DMS53 treated with DMSO at 0.1 percent for 48 hours (cell line): ENCODE measurements at regions not wholly inside any gene's neighbourhood (a gene's known extent, or its start where the extent isn't known, plus 50 kb on each side); places are given as distances from the start of the nearest gene placed in this dataset.

Source experiments
- DNase-seq: peaks from one replicate; lab custom pipeline; 2025; ENCODE audit not compliant: unreplicated experiment; lab: John Stamatoyannopoulos, UW

DNA sequence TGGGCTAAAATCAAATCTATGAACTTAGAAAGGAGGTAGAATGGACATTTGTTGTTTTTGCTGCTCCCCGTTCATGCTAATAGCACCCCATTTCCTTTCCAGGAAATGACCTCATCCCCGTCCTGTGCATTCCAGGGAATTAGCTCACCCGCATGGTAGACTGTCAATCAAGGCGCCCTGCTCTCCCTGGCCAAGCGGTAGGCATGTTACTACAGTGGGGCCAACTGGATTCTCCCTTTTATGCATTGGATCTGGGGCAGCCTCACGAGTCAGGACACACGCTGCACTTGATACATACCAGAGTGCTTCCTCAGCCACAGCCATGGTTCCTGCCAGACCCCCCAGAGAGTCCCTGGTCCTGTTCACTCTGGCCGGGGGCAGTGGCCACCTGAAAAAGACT, 111.0 kb upstream of the PTCH1 start:
- no peak for DNase-seq

GRCh38 chr9:95626885-95627558, 110.3 kb upstream of the PTCH1 start:
- no peak for DNase-seq

GRCh38 chr9:95626341-95626740, 109.6 kb upstream of the PTCH1 start:
- no peak for DNase-seq

- no peak for DNase-seq
These were observed 106.9 kb upstream of the PTCH1 start for GRCh38 chr9:95623640-95624039.

DNA sequence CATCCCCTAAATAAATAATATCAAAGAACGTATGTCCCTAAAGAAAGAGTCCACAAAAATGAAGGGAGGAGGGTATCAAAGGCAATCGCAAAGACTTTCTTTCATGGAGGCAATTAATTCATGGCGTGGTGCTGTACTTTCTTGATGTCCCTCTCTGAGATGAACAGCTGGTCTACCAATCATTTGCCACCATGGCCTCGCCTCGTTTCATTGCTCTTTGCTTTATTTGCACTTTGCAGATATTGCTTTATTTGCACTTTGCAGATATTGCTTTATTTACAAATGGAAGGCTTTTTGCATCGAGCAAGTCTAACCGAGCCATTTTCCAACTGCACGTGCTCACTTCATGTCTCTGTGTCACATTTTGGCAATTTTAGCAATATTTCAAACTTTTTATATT, 104.0 kb upstream of the PTCH1 start:
- no peak for DNase-seq

GRCh38 chr9:95620314-95620713, 103.5 kb upstream of the PTCH1 start:
- DNase-seq = no peak

- no peak for DNase-seq
These were observed 98.5 kb upstream of the PTCH1 start for GRCh38 chr9:95615246-95615645.

- DNase-seq = no peak
These were observed 96.9 kb upstream of the PTCH1 start for GRCh38 chr9:95613670-95614069.

- no peak for DNase-seq
These were observed 94.6 kb upstream of the PTCH1 start for GRCh38 chr9:95611354-95611753.

- DNase-seq = no peak
These were observed 93.4 kb upstream of the PTCH1 start for GRCh38 chr9:95610006-95610785.

- no peak for DNase-seq
These were observed 92.7 kb upstream of the PTCH1 start for GRCh38 chr9:95609426-95609825.

- DNase-seq = no peak
These were observed 91.6 kb upstream of the PTCH1 start for GRCh38 chr9:95608341-95608740.

DNA sequence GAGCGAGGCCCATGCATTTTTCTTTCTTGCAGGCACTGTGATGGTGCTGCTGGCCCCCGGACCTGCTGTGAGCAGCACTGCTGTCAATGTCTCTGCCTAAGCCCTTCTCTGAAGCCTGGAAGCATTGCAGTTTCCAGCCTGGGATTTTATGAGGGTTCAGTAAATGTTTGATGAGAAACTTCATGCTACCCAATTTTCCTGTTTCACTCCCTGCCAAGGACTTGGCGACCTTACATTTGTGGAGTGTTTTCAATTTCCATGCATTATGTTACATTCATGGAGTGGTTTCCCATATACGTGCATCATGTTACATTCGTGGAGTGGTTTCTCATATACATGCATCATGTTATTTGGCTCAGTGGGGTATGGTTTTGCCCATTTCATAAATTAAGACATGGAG, 90.7 kb upstream of the PTCH1 start:
- no peak for DNase-seq

DNA sequence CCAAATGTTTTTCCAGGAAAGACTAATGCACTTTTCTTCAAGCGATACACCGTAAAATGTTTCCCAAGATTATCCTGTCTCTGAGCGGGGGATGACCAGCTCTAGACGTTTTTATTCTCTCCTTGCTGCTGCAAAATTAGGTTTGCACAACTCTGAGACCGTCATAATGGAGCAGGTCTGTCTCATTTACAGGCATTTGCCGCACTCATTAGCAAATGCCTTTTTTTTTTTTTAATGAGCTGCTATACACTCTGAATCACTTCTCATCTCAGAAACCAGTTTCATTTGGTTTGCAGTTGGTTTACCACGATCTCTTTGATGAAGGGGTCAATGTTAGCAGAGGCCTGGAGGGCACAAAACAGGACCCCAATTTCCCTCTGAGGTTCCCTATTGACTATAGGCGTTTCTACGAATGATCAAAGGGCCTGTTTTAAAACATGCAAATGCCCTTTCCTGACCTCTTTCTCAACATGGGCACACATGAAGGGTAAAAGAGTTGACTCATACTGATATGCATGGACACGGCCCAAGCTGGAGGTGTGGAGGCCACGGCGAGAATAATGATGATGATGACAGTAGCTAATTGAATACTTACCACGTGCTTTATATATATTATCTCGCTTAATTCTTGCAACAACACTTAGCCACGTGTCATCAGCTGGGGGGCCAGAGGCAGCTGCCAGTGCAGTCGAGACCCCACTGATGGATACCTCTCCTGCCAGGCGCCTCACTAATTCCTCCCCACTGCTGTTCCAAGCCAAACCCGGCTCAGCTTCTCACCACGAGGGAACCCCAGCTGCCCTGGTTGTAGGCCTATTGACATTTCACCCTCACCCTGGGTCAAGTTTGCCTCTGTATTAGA, 89.9 kb upstream of the PTCH1 start:
- no peak for DNase-seq

- no peak for DNase-seq
These were observed 89.2 kb upstream of the PTCH1 start for GRCh38 chr9:95605816-95606488.

DNA sequence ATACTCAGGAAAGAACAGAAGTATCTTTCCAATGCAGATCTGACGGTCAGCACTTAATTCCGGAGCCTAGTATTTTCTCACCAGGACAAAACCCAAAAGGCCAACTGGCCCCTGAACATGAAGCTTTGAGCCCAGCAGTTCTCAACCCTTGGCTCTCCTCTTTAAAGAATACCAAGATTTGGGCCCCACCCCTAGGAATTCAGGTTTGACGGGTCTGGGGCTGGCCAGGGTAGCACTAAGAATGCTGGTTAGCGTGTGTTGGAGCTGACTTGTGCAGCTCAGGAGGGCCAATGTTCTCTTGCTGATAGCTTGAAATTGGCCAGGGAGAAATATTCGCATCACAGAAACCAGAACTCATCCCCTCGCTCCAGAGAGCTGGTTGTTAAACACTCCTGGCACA, 88.3 kb upstream of the PTCH1 start:
- DNase-seq = no peak

DNA sequence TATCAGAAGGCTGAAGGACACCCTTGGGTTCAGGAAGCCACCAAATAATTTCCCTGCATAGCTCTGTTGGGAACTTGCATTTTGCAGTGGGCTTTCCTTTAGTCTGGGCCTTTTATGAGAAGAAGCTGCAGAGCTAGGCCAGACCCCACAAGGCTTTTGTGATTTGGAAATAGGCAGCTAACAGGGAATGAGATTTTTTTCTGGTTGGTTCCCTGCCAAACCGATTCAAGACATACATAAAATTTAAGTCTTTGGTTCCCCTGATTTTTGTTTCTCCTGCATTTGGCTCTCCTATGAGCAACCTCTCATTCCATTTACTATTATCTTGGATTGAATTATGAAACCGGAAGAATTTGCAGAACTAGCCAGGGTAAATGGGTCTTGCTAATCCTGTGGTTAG, 81.5 kb upstream of the PTCH1 start:
- DNase-seq = no peak

GRCh38 chr9:95595721-95596295, 79.0 kb upstream of the PTCH1 start:
- no peak for DNase-seq

- DNase-seq = no peak
These were observed 76.2 kb upstream of the PTCH1 start for GRCh38 chr9:95592931-95593330.

DNA sequence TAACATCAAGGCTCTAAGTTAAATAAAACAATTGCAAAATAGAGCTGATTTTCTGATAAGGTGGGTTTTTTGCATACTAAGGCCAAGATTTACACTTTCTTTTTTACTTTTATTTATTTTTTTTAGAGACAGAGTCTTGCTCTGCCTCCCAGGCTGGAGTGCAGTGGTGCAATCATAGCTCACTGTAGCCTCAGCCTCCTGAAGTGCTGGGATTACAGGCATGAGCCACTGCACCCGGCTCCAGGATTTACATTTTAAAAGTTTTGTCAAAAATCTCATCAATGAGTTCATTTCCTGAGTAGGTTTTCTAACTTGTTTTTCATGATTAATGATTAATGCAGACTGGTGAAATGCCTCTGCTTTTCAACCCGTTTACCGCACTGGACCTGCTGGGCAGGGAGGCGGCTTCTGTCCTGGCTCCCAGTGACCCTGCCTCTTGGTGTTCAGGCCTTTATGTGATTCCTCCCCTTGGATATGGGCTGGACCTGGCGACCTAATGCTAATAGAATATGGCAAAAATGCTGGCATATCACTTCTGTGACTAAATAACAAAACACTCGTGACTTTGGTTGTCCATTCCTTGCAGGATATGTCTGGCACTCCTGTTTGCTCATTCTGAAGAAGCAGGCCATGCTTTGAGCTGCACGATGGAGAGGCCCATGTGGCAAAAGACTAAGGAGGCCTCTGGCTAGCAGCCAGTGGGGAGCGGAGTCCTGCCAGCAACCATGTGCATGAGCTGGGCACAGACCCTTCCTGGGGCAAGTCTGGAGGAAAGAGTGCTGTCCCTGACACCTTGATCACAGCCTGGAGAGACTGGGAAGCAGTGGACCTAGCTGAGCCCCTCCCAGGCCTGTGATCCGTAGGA, 72.2 kb upstream of the PTCH1 start:
- DNase-seq = no peak
